H1 (cell line): ENCODE measurements at regions not wholly inside any gene's neighbourhood (a gene's known extent, or its start where the extent isn't known, plus 50 kb on each side); places are given as distances from the start of the nearest gene placed in this dataset.

Experiments used
- CTCF ChIA-PET: fragments of 300-600 bp; sonication (Branson Sonifier 250); formaldehyde crosslinking; loops from one replicate; lab custom pipeline; 2021; ENCODE audit not compliant: partially characterized antibody; lab: Charles Lee
- POLR2A ChIA-PET: fragments of 300-600 bp; sonication (Branson Sonifier 250); formaldehyde crosslinking; loops from one replicate; lab custom pipeline; 2021; ENCODE audit warnings: inconsistent platforms; ENCODE audit not compliant: partially characterized antibody; lab: Charles Lee
- DNase-seq, 2 experiments: peaks; one replicate each; pipeline versions ENCODE4 v3.0.0 to v3.0.0-alpha.2; 2010 to 2022; ENCODE audit warnings: low spot score in 2 of 2, low read depth in 1 of 2, mixed read lengths in 1 of 2
- FAIRE-seq: peaks from 2 replicates; lab custom pipeline; 2011; peaks lifted over from hg19 to GRCh38; lab: Jason Lieb, UNC
- H2AFZ ChIP-seq: 2 replicates; pipeline ENCODE4 v1.8.1; 2012; ENCODE audit warnings: low read length, inconsistent platforms
- H2AK5ac ChIP-seq: 2 replicates; pipeline ENCODE4 v1.6.1; 2013; ENCODE audit warnings: low read depth, low read length
- H2BK120ac ChIP-seq: replicated peaks from 2 replicates; pipeline ENCODE3; 2013; ENCODE audit warnings: low read depth, low read length, inconsistent platforms
- H2BK12ac ChIP-seq: 2 replicates; pipeline ENCODE4 v1.6.1; 2013; ENCODE audit warnings: low read depth, low read length
- H2BK15ac ChIP-seq: 2 replicates; pipeline ENCODE4 v1.6.1; 2013; ENCODE audit warnings: low read length
- H2BK20ac ChIP-seq: 2 replicates; pipeline ENCODE4 v1.6.1; 2013; ENCODE audit warnings: low read length
- H2BK5ac ChIP-seq: 2 replicates; pipeline ENCODE4 v1.6.1; 2013; ENCODE audit warnings: low read depth, low read length
- H3K14ac ChIP-seq: 2 replicates; pipeline ENCODE4 v1.6.1; 2013; ENCODE audit warnings: inconsistent platforms; ENCODE audit not compliant: insufficient read length
- H3K18ac ChIP-seq: 2 replicates; pipeline ENCODE4 v1.6.1; 2013; ENCODE audit warnings: low read length; ENCODE audit errors: extremely low read depth
- H3K23ac ChIP-seq: 2 replicates; pipeline ENCODE4 v1.6.1; 2013; ENCODE audit warnings: inconsistent platforms; ENCODE audit not compliant: insufficient read length
- H3K23me2 ChIP-seq: 2 replicates; pipeline ENCODE4 v1.6.1; 2013; ENCODE audit warnings: low read depth, low read length
- H3K27ac ChIP-seq: 2 replicates; pipeline ENCODE4 v1.6.1; 2011; ENCODE audit warnings: low read depth, low read length, inconsistent platforms
- H3K27me3 ChIP-seq, 4 experiments: replicated peaks in 1 of 4; 1 replicate in 1 of 4; 2 replicates in 3 of 4; pipeline versions ENCODE4 v1.6.1 to v1.8.1; 2011 to 2013; ENCODE audit warnings: low read length in 3 of 4, mild to moderate bottlenecking in 3 of 4, inconsistent platforms in 2 of 4, mixed read lengths in 2 of 4, moderate library complexity in 1 of 4; ENCODE audit not compliant: control insufficient read depth in 3 of 4, insufficient read depth in 3 of 4; ENCODE audit errors: extremely low read depth in 1 of 4
- H3K36me3 ChIP-seq, 4 experiments: 2 replicates each; pipeline versions ENCODE4 v1.6.1 to v1.8.1; 2011 to 2013; ENCODE audit warnings: mild to moderate bottlenecking in 4 of 4, low read length in 3 of 4, moderate library complexity in 2 of 4, control low read depth in 1 of 4, inconsistent platforms in 1 of 4; ENCODE audit not compliant: insufficient read depth in 4 of 4, control insufficient read depth in 2 of 4
- H3K4ac ChIP-seq: replicated peaks from 2 replicates; pipeline ENCODE3; 2013; ENCODE audit warnings: low read length, low read depth, mixed read lengths, inconsistent platforms; ENCODE audit not compliant: insufficient read length
- H3K4me1 ChIP-seq, 4 experiments: replicated peaks in 1 of 4; 1 replicate in 1 of 4; 2 replicates in 3 of 4; pipeline versions ENCODE4 v1.6.1 to v1.8.1; 2011 to 2013; ENCODE audit warnings: low read length in 3 of 4, inconsistent platforms in 2 of 4, mixed read lengths in 1 of 4; ENCODE audit not compliant: insufficient read depth in 4 of 4, control insufficient read depth in 3 of 4
- H3K4me2 ChIP-seq, 2 experiments: 2 replicates each; pipeline versions ENCODE4 v1.6.1 to v1.8.1; 2011 to 2013; ENCODE audit warnings: low read depth in 2 of 2, low read length in 2 of 2, control low read depth in 1 of 2, inconsistent platforms in 1 of 2, mild to moderate bottlenecking in 1 of 2; ENCODE audit not compliant: insufficient read depth in 1 of 2
- H3K4me3 ChIP-seq, 4 experiments: fragments of 200-600, 300-600 bp in 1 of 4; sonication (generic), shearing (Covaris generic), sonication (Bioruptor Twin) in 1 of 4; 2 replicates each; pipeline versions ENCODE4 v1.5.1 to v1.8.1; 2011 to 2016; ENCODE audit warnings: low read length in 4 of 4, low read depth in 3 of 4, control low read depth in 2 of 4, inconsistent platforms in 2 of 4, mild to moderate bottlenecking in 2 of 4, mixed read lengths in 1 of 4, moderate library complexity in 1 of 4; ENCODE audit not compliant: insufficient read depth in 2 of 4; ENCODE audit errors: extremely low read depth in 1 of 4
- H3K56ac ChIP-seq: replicated peaks from 2 replicates; pipeline ENCODE3; 2013; ENCODE audit warnings: low read depth, mild to moderate bottlenecking, mixed read lengths, low read length, inconsistent platforms; ENCODE audit not compliant: insufficient read length
- H3K79me1 ChIP-seq: 2 replicates; pipeline ENCODE4 v1.6.1; 2013; ENCODE audit warnings: low read depth, low read length, control low read depth
- H3K79me2 ChIP-seq, 2 experiments: 2 replicates each; pipeline versions ENCODE4 v1.6.1 to v1.8.1; 2012 to 2013; ENCODE audit warnings: low read length in 2 of 2, mild to moderate bottlenecking in 2 of 2, inconsistent platforms in 1 of 2; ENCODE audit not compliant: insufficient read depth in 2 of 2, control insufficient read depth in 1 of 2
- H3K9ac ChIP-seq, 4 experiments: replicated peaks in 1 of 4; 1 replicate in 1 of 4; 2 replicates in 3 of 4; pipeline versions ENCODE4 v1.6.1 to v1.8.1; 2011 to 2013; ENCODE audit warnings: low read depth in 3 of 4, low read length in 3 of 4, control low read depth in 2 of 4, mild to moderate bottlenecking in 2 of 4, moderate library complexity in 2 of 4, inconsistent platforms in 1 of 4; ENCODE audit errors: extremely low read depth in 1 of 4
- H3K9me3 ChIP-seq, 2 experiments: 2 replicates each; pipeline versions ENCODE4 v1.6.1 to v1.8.1; 2012 to 2013; ENCODE audit warnings: mild to moderate bottlenecking in 2 of 2, moderate library complexity in 2 of 2, control low read depth in 1 of 2, inconsistent platforms in 1 of 2, low read depth in 1 of 2, low read length in 1 of 2, mixed read lengths in 1 of 2; ENCODE audit not compliant: insufficient read depth in 2 of 2
- H4K20me1 ChIP-seq, 2 experiments: replicated peaks in 1 of 2; 2 replicates each; pipeline versions ENCODE3 to v1.8.1; 2011 to 2013; ENCODE audit warnings: inconsistent platforms in 2 of 2, low read length in 2 of 2, mild to moderate bottlenecking in 1 of 2; ENCODE audit not compliant: insufficient read depth in 2 of 2, control insufficient read depth in 1 of 2
- H4K5ac ChIP-seq: 2 replicates; pipeline ENCODE4 v1.6.1; 2013; ENCODE audit warnings: low read length, low read depth, mixed read lengths, inconsistent platforms; ENCODE audit not compliant: insufficient read length
- H4K8ac ChIP-seq: 2 replicates; pipeline ENCODE4 v1.8.0; 2013; ENCODE audit warnings: mild to moderate bottlenecking, moderate library complexity, low read length, inconsistent platforms; ENCODE audit not compliant: insufficient read depth; ENCODE audit errors: extremely low read depth
- H4K91ac ChIP-seq: replicated peaks from 2 replicates; pipeline ENCODE3; 2013; ENCODE audit warnings: low read length, mixed read lengths, inconsistent platforms; ENCODE audit not compliant: insufficient read length
- SIRT6 ChIP-seq: IDR thresholded peaks from one replicate; pipeline ENCODE4 v1.7.1; 2012; ENCODE audit warnings: low read length, inconsistent platforms
- WGBS, 2 experiments: shearing (Covaris generic) in 1 of 2; methylation state at CpG; one replicate each; pipeline versions ENCODE4 v1.1.6 to v1.1.7; 2013 to 2015; ENCODE audit warnings: low lambda C conversion rate in 2 of 2, mixed read lengths in 2 of 2, inconsistent platforms in 1 of 2, low coverage in 1 of 2, missing lambda C conversion rate in 1 of 2; ENCODE audit not compliant: insufficient replicate concordance in 2 of 2, insufficient coverage in 1 of 2, insufficient read length in 1 of 2; ENCODE audit errors: extremely low coverage in 1 of 2, missing lambda C conversion rate in 1 of 2; 5-methylcytosine and 5-hydroxymethylcytosine counted together

GRCh38 chr2:89818873-89819272, 1127.4 kb downstream of the RPIA start:
- H3K27ac ChIP-seq: no peak overlapping the region
- no peaks in the 10 kb centered on the region for H3K4me1 ChIP-seq
- H3K4me2 ChIP-seq: no peak overlapping the region
- no peak overlapping the region for H2BK20ac ChIP-seq
- H3K23me2 ChIP-seq: peaks cover 25% of the 10 kb centered on the region
- CTCF ChIA-PET: no interaction called here
- no peak overlapping the region for H2BK120ac ChIP-seq
- FAIRE-seq (no peak), DNase-seq (no peak)
- no peak overlapping the region for H3K18ac ChIP-seq
- H3K79me1 ChIP-seq: no peaks in the 10 kb centered on the region
- no peak overlapping the region for H4K5ac ChIP-seq
- TF ChIP-seq SIRT6: no peak
- H2BK5ac ChIP-seq: no peak overlapping the region
- H2AFZ ChIP-seq: no peak overlapping the region
- H3K79me2 ChIP-seq: no peaks in the 10 kb centered on the region; a peak in 1 of 4 replicates
- H3K14ac ChIP-seq: no peak overlapping the region
- no peak overlapping the region for H3K4me3 ChIP-seq
- no peak overlapping the region for H2BK12ac ChIP-seq
- no peak overlapping the region; a peak in 1 of 7 replicates for H3K9ac ChIP-seq
- H3K4ac ChIP-seq: no peak overlapping the region
- peaks cover 58 to 60% of the 10 kb centered on the region in 2 experiments for H3K9me3 ChIP-seq
- H4K20me1 ChIP-seq: peaks cover 0 to 1% of the 10 kb centered on the region in 2 experiments
- H3K56ac ChIP-seq: no peak overlapping the region
- H3K36me3 ChIP-seq: no peaks in the 10 kb centered on the region; a peak in 1 of 8 replicates
- no peaks in the 10 kb centered on the region for H3K27me3 ChIP-seq
- H2BK15ac ChIP-seq: no peak overlapping the region
- no peak overlapping the region for H3K23ac ChIP-seq
- no peak overlapping the region for H2AK5ac ChIP-seq
- no peak overlapping the region for H4K91ac ChIP-seq
- WGBS, 2 experiments: 88 to 100% methylated on average over 8 to 12 of the region's 12 CpGs
- H4K8ac ChIP-seq: no peak overlapping the region
- POLR2A ChIA-PET: no interaction called here
